SK-N-SH (cell line): ENCODE measurements at regions not wholly inside any gene's neighbourhood (a gene's known extent, or its start where the extent isn't known, plus 50 kb on each side); places are given as distances from the start of the nearest gene placed in this dataset.
"Not testable (repeated sequence)": the region's sequence is repeated elsewhere in the genome, so short reads cannot be mapped to it uniquely, and the experiment has no call there.

Experiments
- CTCF ChIA-PET: fragments of 300-600, 350-600 bp; formaldehyde crosslinking; extraction: SDS; loops from one replicate; lab custom pipeline; 2021; lab: Yijun Ruan, JAX
- POLR2A ChIA-PET: fragments of 350-600 bp; sonication (Branson Sonifier 250); formaldehyde crosslinking; extraction: SDS; loops from one replicate; lab custom pipeline; 2020; ENCODE audit warnings: antibody characterized with exemption, inconsistent platforms; lab: Yijun Ruan, JAX
- DNase-seq: peaks from one replicate; pipeline ENCODE4 v3.0.0; 2012
- H2AFZ ChIP-seq: fragments of 200-600 bp; sonication (generic); 2 replicates; pipeline ENCODE4 v1.8.1; 2016; ENCODE audit warnings: antibody characterized with exemption, mild to moderate bottlenecking, low read depth
- H3F3A ChIP-seq: fragments of 200-600 bp; sonication (generic); replicated peaks from 2 replicates; pipeline ENCODE3; 2016; ENCODE audit warnings: antibody characterized with exemption, mild to moderate bottlenecking; ENCODE audit not compliant: insufficient read depth
- H3K27ac ChIP-seq, 2 experiments: fragments of 200-500 bp in 1 of 2; fragments of 200-600 bp in 1 of 2; sonication (Bioruptor generic) in 1 of 2; sonication (generic), shearing (Covaris generic) in 1 of 2; 2 replicates each; pipeline versions ENCODE4 v1.5.1 to v1.6.1; 2014 to 2016; ENCODE audit warnings: low read depth in 2 of 2, inconsistent platforms in 1 of 2, low read length in 1 of 2, mild to moderate bottlenecking in 1 of 2, mixed read lengths in 1 of 2
- H3K27me3 ChIP-seq: fragments of 200-600 bp; sonication (generic), shearing (Covaris generic); 2 replicates; pipeline ENCODE4 v1.6.1; 2016; ENCODE audit warnings: mixed run types; ENCODE audit not compliant: insufficient read depth
- H3K36me3 ChIP-seq, 2 experiments: fragments of 200-500 bp in 1 of 2; fragments of 200-600 bp in 1 of 2; sonication (Bioruptor generic) in 1 of 2; sonication (generic) in 1 of 2; replicated peaks in 1 of 2; 2 replicates each; pipeline versions ENCODE3 to v1.5.1; 2014 to 2016; ENCODE audit warnings: low read length in 1 of 2, mild to moderate bottlenecking in 1 of 2; ENCODE audit not compliant: insufficient read depth in 2 of 2, control insufficient read depth in 1 of 2
- H3K4me1 ChIP-seq, 2 experiments: fragments of 200-500 bp in 1 of 2; fragments of 200-600 bp in 1 of 2; sonication (Bioruptor generic) in 1 of 2; sonication (generic), shearing (Covaris generic) in 1 of 2; 2 replicates each; pipeline versions ENCODE4 v1.5.1 to v1.6.1; 2014 to 2016; ENCODE audit warnings: low read depth in 1 of 2, low read length in 1 of 2, mixed run types in 1 of 2; ENCODE audit not compliant: insufficient read depth in 2 of 2, control insufficient read depth in 1 of 2
- H3K4me2 ChIP-seq: fragments of 200-600 bp; sonication (generic), shearing (Covaris generic); 2 replicates; pipeline ENCODE4 v1.6.1; 2017; ENCODE audit warnings: mixed run types
- H3K4me3 ChIP-seq, 2 experiments: fragments of 200-500 bp in 1 of 2; fragments of 200-600 bp in 1 of 2; sonication (Bioruptor generic) in 1 of 2; sonication (generic), shearing (Covaris generic) in 1 of 2; 2 replicates each; pipeline versions ENCODE4 v1.5.1 to v1.8.1; 2014 to 2016; ENCODE audit warnings: low read depth in 2 of 2, inconsistent platforms in 1 of 2, low read length in 1 of 2, mild to moderate bottlenecking in 1 of 2, mixed read lengths in 1 of 2, moderate library complexity in 1 of 2
- H3K79me2 ChIP-seq: fragments of 200-600 bp; sonication (generic); 2 replicates; pipeline ENCODE4 v1.8.1; 2017; ENCODE audit warnings: mild to moderate bottlenecking; ENCODE audit not compliant: insufficient read depth
- H3K9ac ChIP-seq: fragments of 200-600 bp; sonication (generic); 2 replicates; pipeline ENCODE4 v1.6.1; 2017; ENCODE audit warnings: mixed run types
- H3K9me2 ChIP-seq: fragments of 200-600 bp; sonication (generic); 2 replicates; pipeline ENCODE4 v1.6.1; 2017; ENCODE audit warnings: mixed run types
- H3K9me3 ChIP-seq: fragments of 200-600 bp; sonication (generic); 2 replicates; pipeline ENCODE4 v1.6.1; 2017; ENCODE audit warnings: mixed run types, mild to moderate bottlenecking, moderate library complexity
- H4K20me1 ChIP-seq: fragments of 200-600 bp; sonication (generic); 2 replicates; pipeline ENCODE4 v1.6.1; 2017; ENCODE audit warnings: mild to moderate bottlenecking, mixed run types; ENCODE audit not compliant: insufficient read depth
- GABPA ChIP-seq: IDR thresholded peaks from 2 replicates; pipeline ENCODE4 v1.4.0; 2012; ENCODE audit warnings: low read depth, mild to moderate bottlenecking
- MXI1 ChIP-seq: IDR thresholded peaks from 2 replicates; pipeline ENCODE4 v1.6.1; 2012; ENCODE audit warnings: mild to moderate bottlenecking, low read depth, low read length, improper control_type of control experiment
- RXRA ChIP-seq: IDR thresholded peaks from 2 replicates; pipeline ENCODE4 v1.4.0; 2012; ENCODE audit warnings: low read depth, mild to moderate bottlenecking, borderline replicate concordance
- TCF12 ChIP-seq: IDR thresholded peaks from 2 replicates; pipeline ENCODE4 v1.4.0; 2012
- USF1 ChIP-seq: IDR thresholded peaks from 2 replicates; pipeline ENCODE4 v1.4.0; 2012; ENCODE audit warnings: low read depth, borderline replicate concordance
- YY1 ChIP-seq: IDR thresholded peaks from 2 replicates; pipeline ENCODE4 v1.4.0; 2012; ENCODE audit warnings: low read depth, mild to moderate bottlenecking
- WGBS: methylation state at CpG from one replicate; pipeline ENCODE4 v1.1.6; 2017; ENCODE audit warnings: low lambda C conversion rate; 5-methylcytosine and 5-hydroxymethylcytosine counted together
- TF ChIP-seq, protein P1 (sequence below): fragments of 200-600 bp; sonication (generic); IDR thresholded peaks from 2 replicates; pipeline ENCODE4 v1.6.1; 2017; ENCODE audit warnings: antibody characterized with exemption, mild to moderate bottlenecking, moderate library complexity
- TF ChIP-seq, protein P2 (sequence below): IDR thresholded peaks from 2 replicates; pipeline ENCODE4 v1.4.0; 2012; ENCODE audit warnings: low read depth

DNA sequence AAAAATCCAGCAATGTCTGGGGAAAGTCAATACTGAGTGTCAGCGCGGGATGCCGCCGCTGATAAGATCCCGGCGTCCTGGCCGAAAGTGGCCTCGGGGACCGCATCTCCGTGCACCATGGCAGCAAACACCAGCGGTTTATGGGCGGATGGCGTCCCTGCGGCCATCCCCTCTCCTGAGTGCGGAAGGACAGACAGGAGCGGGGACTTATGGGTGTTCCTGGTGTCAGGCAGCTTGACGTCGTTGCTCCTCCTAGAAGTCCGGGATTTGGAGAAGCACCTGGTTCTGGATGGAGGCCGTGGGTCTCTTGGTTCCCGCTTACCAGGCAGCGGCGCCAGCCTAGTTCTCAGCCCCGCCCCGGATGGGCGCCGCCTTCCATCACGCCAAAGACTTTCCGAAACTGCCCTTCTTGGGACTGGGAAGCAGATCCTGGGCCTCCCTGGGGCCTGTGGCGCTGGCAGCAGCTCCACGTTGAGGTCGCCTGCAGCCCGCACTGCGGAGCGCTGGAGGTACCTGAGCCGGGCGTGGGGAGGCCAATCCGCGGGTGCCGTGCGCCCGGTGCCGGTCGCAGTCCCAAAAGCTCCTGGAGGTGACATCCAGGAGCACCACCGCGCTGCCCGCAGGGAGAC lies 119.1 kb downstream of the CCDC74A start (continued):
- no peak for TF ChIP-seq YY1
- TF ChIP-seq RXRA = no peak
- no peak for TF ChIP-seq TCF12
- no peak for TF ChIP-seq GABPA
- TF ChIP-seq, protein P1, sequence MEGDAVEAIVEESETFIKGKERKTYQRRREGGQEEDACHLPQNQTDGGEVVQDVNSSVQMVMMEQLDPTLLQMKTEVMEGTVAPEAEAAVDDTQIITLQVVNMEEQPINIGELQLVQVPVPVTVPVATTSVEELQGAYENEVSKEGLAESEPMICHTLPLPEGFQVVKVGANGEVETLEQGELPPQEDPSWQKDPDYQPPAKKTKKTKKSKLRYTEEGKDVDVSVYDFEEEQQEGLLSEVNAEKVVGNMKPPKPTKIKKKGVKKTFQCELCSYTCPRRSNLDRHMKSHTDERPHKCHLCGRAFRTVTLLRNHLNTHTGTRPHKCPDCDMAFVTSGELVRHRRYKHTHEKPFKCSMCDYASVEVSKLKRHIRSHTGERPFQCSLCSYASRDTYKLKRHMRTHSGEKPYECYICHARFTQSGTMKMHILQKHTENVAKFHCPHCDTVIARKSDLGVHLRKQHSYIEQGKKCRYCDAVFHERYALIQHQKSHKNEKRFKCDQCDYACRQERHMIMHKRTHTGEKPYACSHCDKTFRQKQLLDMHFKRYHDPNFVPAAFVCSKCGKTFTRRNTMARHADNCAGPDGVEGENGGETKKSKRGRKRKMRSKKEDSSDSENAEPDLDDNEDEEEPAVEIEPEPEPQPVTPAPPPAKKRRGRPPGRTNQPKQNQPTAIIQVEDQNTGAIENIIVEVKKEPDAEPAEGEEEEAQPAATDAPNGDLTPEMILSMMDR = no peak
- TF ChIP-seq USF1 = no peak
- TF ChIP-seq, protein P2, sequence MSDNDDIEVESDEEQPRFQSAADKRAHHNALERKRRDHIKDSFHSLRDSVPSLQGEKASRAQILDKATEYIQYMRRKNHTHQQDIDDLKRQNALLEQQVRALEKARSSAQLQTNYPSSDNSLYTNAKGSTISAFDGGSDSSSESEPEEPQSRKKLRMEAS = no peak
- no peak for TF ChIP-seq MXI1

DNA sequence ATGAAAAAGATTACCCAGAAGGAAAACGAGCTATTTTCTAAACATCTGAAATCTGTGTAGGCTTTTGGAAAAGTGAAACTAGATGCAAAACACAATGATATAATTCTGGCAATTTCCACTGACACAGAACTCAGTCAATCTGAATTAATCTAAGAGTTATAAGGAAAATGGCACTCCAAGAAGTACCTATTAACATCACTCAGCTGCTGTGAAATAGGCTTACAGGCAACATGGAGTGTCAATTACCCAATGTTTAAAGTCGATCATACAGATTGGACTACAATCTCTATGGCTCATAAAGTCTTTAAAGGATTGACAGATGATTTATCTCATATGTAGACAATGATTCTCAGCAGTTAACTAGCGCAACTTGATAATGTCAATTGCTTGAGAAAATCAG lies 120.9 kb downstream of the CCDC74A start:
- H3K9ac ChIP-seq, H3K79me2 ChIP-seq, H2AFZ ChIP-seq, CTCF ChIA-PET, H3F3A ChIP-seq, H3K4me3 ChIP-seq, H3K9me3 ChIP-seq, H3K4me2 ChIP-seq, H3K27ac ChIP-seq, H3K4me1 ChIP-seq, H3K9me2 ChIP-seq, POLR2A ChIA-PET, H3K36me3 ChIP-seq, H4K20me1 ChIP-seq, DNase-seq, H3K27me3 ChIP-seq: not testable (repeated sequence)
- WGBS = 19% methylated on average over 3 of the region's 3 CpGs

DNA sequence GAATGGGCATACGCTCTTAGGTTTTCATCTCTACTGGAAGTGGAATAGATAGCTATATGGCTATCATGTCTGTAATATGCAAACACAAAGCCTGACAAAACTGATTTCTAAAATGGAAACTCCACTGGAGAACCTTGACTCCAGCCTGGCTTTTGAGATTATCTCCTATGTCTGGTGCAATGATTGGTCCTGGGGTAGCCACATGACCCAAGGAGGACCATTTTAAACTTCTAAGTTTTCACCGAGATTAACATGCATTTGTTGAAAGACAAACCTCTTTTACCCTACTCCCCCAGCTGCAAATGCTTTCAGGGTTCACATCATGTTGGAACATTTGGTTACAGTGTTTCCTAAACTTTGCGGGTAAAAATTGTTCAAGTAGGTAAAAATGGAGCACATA lies 124.6 kb downstream of the CCDC74A start:
- H3K4me2 ChIP-seq, H3K4me3 ChIP-seq, H4K20me1 ChIP-seq, DNase-seq, H2AFZ ChIP-seq, H3K27me3 ChIP-seq, H3K79me2 ChIP-seq, H3K27ac ChIP-seq, H3K4me1 ChIP-seq, H3F3A ChIP-seq, H3K36me3 ChIP-seq, H3K9me3 ChIP-seq, CTCF ChIA-PET, H3K9me2 ChIP-seq, POLR2A ChIA-PET, H3K9ac ChIP-seq: not testable (repeated sequence)
- WGBS = 34% methylated on average over 3 of the region's 3 CpGs

GRCh38 chr2:131654107-131654506 lies 126.4 kb downstream of the CCDC74A start:
- H3F3A ChIP-seq, H3K4me1 ChIP-seq, H3K4me2 ChIP-seq, CTCF ChIA-PET, H2AFZ ChIP-seq, H3K79me2 ChIP-seq, H3K9me3 ChIP-seq, H3K27me3 ChIP-seq, H3K36me3 ChIP-seq, H4K20me1 ChIP-seq, H3K9ac ChIP-seq, POLR2A ChIA-PET, H3K4me3 ChIP-seq, H3K9me2 ChIP-seq, DNase-seq, H3K27ac ChIP-seq: not testable (repeated sequence)
- 62% methylated on average over 2 of the region's 2 CpGs for WGBS
